ENCODE measurements at regions not wholly inside any gene's neighbourhood (a gene's known extent, or its start where the extent isn't known, plus 50 kb on each side); places are given as distances from the start of the nearest gene placed in this dataset.

DNA sequence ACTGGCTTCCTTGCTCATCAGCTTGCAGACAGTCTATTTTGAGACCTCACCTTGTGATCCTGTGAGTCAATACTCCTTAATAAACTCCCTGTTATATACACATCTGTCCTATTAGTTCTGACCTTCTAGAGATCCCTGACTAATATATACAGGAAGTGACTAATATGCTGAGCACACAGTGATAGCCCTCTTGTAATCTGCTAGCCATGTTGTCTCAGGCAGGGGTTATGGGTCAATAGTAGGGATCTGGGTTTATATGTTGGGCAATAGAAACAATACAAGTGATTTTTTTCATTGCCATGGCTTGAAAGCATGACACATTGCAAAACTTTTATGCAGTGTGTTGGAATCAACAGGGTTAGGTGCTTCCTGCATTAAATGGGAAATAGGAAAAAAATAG lies 562.2 kb downstream of the GALC start:
- TF ChIP-seq, protein P1, sequence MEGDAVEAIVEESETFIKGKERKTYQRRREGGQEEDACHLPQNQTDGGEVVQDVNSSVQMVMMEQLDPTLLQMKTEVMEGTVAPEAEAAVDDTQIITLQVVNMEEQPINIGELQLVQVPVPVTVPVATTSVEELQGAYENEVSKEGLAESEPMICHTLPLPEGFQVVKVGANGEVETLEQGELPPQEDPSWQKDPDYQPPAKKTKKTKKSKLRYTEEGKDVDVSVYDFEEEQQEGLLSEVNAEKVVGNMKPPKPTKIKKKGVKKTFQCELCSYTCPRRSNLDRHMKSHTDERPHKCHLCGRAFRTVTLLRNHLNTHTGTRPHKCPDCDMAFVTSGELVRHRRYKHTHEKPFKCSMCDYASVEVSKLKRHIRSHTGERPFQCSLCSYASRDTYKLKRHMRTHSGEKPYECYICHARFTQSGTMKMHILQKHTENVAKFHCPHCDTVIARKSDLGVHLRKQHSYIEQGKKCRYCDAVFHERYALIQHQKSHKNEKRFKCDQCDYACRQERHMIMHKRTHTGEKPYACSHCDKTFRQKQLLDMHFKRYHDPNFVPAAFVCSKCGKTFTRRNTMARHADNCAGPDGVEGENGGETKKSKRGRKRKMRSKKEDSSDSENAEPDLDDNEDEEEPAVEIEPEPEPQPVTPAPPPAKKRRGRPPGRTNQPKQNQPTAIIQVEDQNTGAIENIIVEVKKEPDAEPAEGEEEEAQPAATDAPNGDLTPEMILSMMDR (IDR thresholded peaks at IDR 0.05; ENCODE audit: insufficient read depth, low read length, poor library complexity, severe bottlenecking), result no peak
- no peak for DNase-seq (ENCODE audit: extremely low read depth, insufficient read length)
- Histone ChIP-seq H3K36me3 (ENCODE audit: control insufficient read depth, insufficient read depth, low read length) (no peaks in the 10 kb centered on the region), H3K4me3 (replicated peaks; ENCODE audit: low read depth, low read length) (no peak overlapping the region), H3K27me3 (replicated peaks; ENCODE audit: control insufficient read depth, insufficient read depth, low read length) (no peaks in the 10 kb centered on the region)

DNA sequence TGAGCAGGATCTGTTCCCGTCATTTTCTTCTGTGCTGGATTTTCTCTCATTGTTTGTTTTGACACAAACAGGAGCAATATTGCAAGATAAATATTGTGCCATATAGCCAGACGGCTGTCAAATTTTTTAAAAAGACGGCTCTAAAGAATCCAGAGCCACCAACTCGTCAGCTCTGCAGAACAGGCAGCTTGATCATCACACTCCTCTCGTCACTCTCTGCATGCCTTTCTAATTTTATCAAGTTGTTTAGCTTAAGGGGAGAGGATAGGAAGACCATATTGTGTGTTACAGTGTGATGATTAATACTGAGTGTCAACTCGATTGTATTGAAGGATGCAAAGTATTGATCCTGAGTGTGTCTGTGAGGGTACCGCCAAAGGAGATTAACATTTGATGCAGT lies 562.8 kb downstream of the GALC start:
- DNase-seq (ENCODE audit: extremely low read depth, insufficient read length), result no peak
- Histone ChIP-seq H3K36me3 (ENCODE audit: control insufficient read depth, insufficient read depth, low read length) (no peaks in the 10 kb centered on the region), H3K27me3 (replicated peaks; ENCODE audit: control insufficient read depth, insufficient read depth, low read length) (no peaks in the 10 kb centered on the region), H3K4me3 (replicated peaks; ENCODE audit: low read depth, low read length) (no peak overlapping the region)
- TF ChIP-seq, protein P1 (IDR thresholded peaks at IDR 0.05; ENCODE audit: insufficient read depth, low read length, poor library complexity, severe bottlenecking), result no peak

DNA sequence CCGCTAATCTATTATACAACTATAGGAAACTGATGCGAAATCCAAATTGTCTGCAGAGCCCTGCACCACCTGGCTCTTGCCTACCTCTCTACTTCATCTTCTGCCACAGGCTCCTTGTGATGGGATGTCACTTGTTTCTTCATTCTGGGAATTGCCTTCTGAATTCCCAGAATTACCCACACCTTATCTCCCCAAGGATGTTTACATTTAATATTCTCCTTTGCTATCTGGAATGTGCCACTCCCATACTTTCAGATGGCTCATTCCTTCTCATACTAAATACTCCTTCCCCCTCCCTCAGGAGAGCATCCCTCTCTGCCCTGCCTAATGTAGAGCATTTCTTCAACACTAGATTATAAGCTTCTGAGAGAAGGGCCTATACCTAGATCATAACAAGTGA lies 573.1 kb downstream of the GALC start:
- DNase-seq (ENCODE audit: extremely low read depth, insufficient read length), result no peak
- Histone ChIP-seq H3K36me3 (ENCODE audit: control insufficient read depth, insufficient read depth, low read length) (no peaks in the 10 kb centered on the region), H3K27me3 (replicated peaks; ENCODE audit: control insufficient read depth, insufficient read depth, low read length) (no peaks in the 10 kb centered on the region), H3K4me3 (replicated peaks; ENCODE audit: low read depth, low read length) (no peak overlapping the region)
- TF ChIP-seq, protein P1 (IDR thresholded peaks at IDR 0.05; ENCODE audit: insufficient read depth, low read length, poor library complexity, severe bottlenecking), result no peak

DNA sequence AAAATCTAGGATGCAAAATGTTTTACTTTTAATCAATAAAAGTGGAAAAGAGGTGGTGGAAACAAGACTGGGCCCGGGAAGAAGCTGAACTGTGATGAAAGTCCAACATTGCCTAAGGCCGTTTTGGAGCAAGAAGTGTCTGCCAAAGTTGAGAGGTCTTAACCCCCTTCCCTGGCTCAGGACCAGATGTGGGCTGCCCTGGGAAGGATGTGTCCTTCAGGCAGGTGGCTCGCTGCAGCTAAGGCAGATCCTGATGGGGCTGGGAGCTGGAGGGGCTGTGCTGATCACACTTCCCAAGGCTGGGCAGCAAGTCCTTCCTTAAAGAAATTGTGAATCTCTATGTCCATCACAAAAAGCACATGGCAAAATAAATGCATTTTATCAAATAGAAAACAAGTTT lies 581.6 kb downstream of the GALC start:
- no peak for DNase-seq (ENCODE audit: extremely low read depth, insufficient read length)
- H3K4me3 ChIP-seq (replicated peaks; ENCODE audit: low read depth, low read length), result no peak overlapping the region

DNA sequence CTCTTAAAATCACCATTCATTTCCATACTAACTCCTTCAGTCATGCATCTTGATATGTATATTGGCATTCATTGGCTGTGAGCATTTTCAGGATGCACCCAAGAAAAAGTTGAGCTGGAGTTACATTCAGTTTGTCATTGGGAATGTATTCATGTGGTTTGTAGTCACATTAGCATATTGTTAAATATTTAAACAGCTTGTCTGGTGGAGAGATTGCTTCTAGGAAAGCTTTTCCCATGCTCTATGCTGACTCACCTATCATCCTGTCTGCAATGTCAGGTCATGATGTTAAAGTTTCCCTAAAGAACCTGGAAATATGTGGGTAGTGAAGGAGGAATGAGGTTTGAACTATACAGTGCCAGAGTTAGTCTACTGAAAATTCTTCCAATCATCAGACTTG lies 583.6 kb downstream of the GALC start:
- no peak for DNase-seq (ENCODE audit: extremely low read depth, insufficient read length)
- TF ChIP-seq, protein P1 (IDR thresholded peaks at IDR 0.05; ENCODE audit: insufficient read depth, low read length, poor library complexity, severe bottlenecking), result no peak
- no peaks in the 10 kb centered on the region for H3K27me3 ChIP-seq (replicated peaks; ENCODE audit: control insufficient read depth, insufficient read depth, low read length)
- no peaks in the 10 kb centered on the region for H3K36me3 ChIP-seq (ENCODE audit: control insufficient read depth, insufficient read depth, low read length)
- no peak overlapping the region for H3K4me3 ChIP-seq (replicated peaks; ENCODE audit: low read depth, low read length)

More for the DNA sequence above, 581.6 kb downstream of the GALC start:
- TF ChIP-seq, protein P1 (IDR thresholded peaks at IDR 0.05; ENCODE audit: insufficient read depth, low read length, poor library complexity, severe bottlenecking), result no peak
- H3K36me3 ChIP-seq (ENCODE audit: control insufficient read depth, insufficient read depth, low read length), result no peaks in the 10 kb centered on the region
- no peaks in the 10 kb centered on the region for H3K27me3 ChIP-seq (replicated peaks; ENCODE audit: control insufficient read depth, insufficient read depth, low read length)

DNA sequence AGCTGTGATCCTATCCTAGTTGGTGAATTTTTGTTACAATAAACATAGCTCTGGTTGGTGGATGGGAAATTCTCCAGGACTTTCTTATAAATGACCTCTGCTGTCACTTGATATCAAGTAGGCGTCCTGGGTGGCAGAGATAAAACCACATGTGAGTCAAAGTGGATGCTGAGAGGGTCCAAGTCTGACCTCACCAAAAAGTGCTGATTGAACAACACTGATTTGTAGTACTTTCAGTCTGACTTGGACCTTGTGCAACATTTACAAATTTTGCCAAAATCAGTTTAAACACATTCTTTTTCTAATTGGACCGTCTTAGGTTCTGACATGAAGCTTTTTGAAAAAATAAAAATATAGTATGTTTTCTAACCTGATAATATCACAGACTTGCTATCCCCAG lies 585.6 kb downstream of the GALC start:
- Histone ChIP-seq H3K36me3 (ENCODE audit: control insufficient read depth, insufficient read depth, low read length) (no peaks in the 10 kb centered on the region), H3K4me3 (replicated peaks; ENCODE audit: low read depth, low read length) (no peak overlapping the region), H3K27me3 (replicated peaks; ENCODE audit: control insufficient read depth, insufficient read depth, low read length) (no peaks in the 10 kb centered on the region)
- DNase-seq (ENCODE audit: extremely low read depth, insufficient read length), result no peak
- TF ChIP-seq, protein P1 (IDR thresholded peaks at IDR 0.05; ENCODE audit: insufficient read depth, low read length, poor library complexity, severe bottlenecking), result no peak
